Stimulated activated CD4-positive, alpha-beta T cell treated with anti-CD3 and anti-CD28 coated beads, Interleukin-1b, Interleukin-23, amount 100 ng/mL, for 1 hour (primary cell): ENCODE measurements at regions not wholly inside any gene's neighbourhood (a gene's known extent, or its start where the extent isn't known, plus 50 kb on each side); places are given as distances from the start of the nearest gene placed in this dataset.
"Not testable (repeated sequence)": the region's sequence is repeated elsewhere in the genome, so short reads cannot be mapped to it uniquely, and the experiment has no call there.

Experiments
- DNase-seq, 2 donors: peaks; one replicate each; pipeline ENCODE4 v3.0.0-alpha.2; 2020; ENCODE audit warnings: low read depth in 2 of 2

DNA sequence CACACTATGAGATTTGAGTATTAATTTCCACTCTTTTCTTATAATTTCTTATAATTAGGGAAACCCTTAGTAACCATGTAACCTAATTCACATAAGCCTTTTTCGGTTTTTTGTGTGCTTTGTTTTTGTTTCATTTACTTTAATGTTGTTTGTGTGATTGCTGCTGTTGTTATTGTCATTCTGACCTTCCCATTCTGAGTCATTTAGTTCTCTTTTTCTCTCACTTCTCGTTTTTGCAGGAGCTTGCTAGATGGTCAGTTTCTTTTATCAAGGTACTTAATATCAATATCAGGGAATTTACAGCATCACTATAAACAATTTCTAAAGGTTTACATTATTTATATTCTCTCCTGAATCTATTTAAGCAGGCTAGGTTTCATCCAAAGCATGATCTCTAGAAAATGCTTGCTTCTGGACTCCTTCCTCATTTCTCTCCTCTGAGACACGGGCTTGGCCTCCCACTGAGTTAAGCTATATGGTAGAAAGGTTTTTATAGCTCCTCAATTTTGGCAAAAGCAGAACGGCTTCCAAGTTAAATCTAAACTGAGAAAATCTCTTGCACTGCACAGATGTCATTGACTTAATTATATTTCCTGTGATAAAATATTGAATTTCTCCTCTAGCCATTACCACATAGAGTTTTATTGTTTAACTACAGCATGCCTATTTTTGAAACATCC, 534.2 kb downstream of the NSUN3 start:
- no peak for DNase-seq

GRCh38 chr3:94607778-94608177, 544.9 kb downstream of the NSUN3 start:
- no peak for DNase-seq

DNA sequence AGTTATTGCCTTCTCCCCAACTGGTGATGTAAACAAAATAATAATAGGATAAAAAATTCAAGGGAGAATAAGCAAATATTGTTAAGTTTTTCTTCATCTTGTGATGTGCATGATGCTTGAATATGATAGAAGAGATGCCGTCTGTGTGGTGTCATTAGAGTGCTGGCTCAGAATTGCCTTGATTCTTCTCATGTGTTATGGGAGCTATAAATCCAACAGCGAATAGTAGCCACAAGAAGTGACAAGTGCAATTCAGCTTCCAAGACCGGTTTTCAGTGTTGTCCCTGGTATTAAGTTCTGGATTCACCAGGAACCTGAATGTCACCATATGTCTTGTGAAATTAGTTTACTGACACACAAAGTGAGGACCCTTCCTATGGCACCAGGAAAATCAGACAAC, 547.0 kb downstream of the NSUN3 start:
- no peak for DNase-seq

DNA sequence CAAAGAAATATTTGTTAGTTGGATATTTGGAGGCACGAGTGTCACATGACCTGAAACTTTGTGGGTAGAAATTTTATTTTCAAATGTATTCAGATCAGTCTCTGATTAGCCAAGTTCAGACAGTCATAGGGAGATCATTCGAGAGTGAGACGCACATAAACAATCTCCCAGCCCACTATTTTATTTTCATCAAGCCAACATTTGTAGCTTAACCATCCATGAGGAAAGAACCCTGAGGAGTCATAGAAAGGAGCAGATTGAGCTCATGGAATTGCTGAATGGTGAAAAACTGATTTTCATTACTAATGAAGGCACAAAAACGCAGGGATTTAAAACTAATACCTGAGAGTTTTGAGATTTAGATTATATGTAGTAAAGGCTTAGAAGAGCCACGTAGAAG, 548.7 kb downstream of the NSUN3 start:
- DNase-seq = no peak

GRCh38 chr3:94612631-94613030, 549.8 kb downstream of the NSUN3 start:
- no peak for DNase-seq

- DNase-seq = no peak
These were observed 551.3 kb downstream of the NSUN3 start for GRCh38 chr3:94614192-94614591.

DNA sequence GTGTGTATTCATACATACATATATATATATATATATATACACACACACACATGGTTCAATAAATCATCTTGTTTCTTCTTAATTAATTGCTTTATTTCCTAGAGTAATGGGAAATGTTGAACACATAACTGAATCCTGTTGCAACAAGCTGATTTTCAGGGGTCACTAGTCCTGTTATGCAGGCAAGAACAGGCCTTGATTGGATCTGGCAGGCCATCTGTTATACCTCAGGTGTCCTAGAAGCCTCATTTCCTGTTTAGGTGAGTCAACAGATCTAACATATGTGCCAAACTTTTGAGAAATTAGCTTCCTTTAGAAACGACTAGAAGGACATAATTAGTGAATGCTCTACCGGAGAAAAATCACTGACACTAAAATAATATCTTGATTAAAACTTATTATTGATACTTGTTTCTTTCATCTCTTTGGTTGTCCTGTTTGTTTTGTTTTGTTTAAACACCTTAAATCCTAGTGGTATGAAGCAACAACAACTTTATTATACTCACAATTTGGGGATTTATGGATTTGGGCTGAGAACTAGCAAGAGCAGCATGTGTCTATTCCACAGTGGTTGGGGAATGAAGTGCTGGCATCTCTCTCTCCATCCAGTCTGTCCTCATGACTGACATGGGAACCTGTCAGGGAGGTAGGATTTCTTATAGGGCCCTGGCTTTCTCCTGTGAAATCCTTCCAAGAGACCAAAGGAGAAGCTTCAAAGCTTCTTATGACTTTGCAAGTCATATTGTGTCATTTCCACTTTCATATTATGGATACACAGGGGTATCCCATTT, 552.6 kb downstream of the NSUN3 start:
- DNase-seq = no peak

DNA sequence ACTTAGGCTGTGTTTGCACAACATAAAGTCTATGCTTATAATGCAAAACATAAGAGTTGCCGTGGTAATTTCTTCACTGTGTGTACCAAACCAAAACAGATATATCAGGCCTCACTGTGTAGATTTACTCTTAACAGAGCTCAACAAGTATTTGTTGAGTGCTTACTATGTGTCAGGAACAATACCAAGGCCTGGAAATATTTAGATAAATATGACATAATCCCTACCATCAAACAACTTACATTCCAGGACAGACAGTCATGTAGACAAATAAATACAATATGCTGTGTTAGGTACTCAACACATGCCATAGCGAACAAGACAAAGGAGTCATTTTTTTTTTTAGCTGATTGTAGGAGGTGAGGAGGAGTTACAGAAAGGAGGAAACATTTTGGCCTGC, 554.0 kb downstream of the NSUN3 start:
- no peak for DNase-seq

DNA sequence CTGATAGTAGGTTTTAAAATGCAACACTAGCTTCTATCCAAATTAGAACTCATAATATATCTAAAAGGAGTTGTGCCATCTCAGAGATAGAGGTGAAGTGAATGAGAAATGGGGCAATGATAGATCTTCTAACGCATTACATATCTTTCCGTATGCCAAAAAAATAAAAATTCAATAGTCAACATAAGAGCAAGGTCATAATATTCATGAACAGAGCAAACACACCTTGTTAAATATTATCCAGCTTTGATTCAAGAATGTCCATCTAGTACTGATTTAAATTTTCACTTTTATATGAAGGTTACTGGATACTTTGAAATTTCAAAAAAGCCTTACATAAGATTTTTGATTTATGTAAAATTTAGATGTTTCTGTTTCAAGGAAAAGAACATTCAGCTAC, 554.5 kb downstream of the NSUN3 start:
- no peak for DNase-seq

GRCh38 chr3:94619643-94620042, 556.8 kb downstream of the NSUN3 start:
- no peak for DNase-seq

- DNase-seq = no peak
These were observed 563.7 kb downstream of the NSUN3 start for GRCh38 chr3:94626573-94626972.

DNA sequence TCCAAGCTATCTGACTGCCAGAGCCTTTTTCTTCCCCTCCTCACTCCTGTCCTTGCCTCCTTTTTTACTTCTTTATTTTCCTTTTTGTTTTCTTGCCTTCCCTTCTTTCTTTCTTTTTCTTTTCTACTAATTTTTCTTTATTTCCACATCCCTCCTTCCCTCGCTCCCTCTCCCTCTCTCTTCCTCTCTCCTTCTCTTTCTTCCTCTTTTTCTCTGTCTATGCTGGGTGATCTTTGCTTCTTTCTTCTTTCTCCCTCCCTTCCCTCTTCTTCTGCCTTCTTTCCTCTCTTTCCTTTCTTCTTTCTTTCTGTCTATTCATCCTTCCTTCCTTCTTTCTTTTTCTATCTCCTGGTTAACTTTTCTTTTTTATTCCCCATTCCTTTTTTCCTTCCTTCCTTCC, 564.8 kb downstream of the NSUN3 start:
- no peak for DNase-seq

- no peak for DNase-seq
These were observed 580.5 kb downstream of the NSUN3 start for GRCh38 chr3:94643400-94643799.

DNA sequence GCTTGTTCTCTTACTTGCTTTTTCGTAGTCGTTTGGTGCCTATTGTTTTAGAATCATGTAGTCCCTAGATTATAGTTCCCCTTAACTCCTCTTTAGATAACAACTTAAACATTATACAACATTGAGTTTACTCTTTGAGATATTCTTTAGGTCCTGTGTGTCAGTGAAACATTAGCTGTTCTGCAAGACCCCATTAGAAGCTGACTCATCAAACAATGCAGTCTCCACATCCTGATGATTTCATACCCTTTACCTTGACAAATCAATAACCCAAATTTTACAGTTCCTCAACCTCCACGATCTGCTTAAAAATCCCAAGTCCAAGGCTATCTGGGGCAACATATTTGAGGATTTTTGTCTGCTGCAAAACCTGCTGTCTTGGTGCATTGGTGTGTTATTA, 582.9 kb downstream of the NSUN3 start:
- no peak for DNase-seq

- no peak for DNase-seq
These were observed 584.3 kb downstream of the NSUN3 start for GRCh38 chr3:94647131-94647530.

DNA sequence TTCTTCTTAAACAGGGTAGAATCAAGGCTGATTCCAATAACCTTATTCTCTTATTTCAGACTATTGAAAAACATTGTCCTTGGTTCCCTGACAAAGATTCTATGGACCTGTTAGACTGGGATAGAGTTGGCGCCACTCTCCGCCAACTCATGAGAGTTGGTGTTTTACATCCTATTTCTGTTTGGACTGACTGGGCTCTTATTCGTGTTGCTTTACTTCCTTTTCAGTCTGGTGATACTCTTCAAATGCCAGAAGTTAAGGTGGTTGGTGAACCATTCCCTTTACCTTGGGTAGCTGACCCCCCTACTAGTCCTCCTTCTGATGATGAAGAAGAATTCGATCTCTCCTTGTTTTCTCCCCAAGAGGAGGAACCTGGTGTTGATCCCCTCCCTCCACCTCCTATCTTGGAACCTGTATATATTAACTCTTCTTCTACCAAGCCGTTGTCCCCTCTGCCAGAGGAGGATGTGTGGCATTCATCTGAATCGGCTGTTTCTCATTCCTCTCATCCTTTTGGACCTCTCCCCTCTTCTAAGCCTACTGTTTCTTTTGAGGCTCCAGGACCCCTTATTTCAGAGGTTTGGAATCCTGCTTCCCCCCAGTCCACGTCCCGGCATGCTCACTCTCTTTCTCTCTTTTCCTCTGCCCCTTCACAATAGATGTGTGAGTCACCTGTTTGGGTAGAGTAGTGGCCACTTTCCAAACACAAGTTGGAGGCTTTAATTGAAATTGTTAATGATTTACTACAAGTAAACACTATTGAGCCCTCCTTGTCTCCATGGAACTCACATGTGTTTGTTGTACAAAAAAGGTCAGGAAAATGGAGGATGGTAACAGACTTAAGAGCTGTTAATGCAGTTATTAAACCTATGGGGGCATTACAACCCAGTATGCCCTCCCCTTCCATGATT, 585.7 kb downstream of the NSUN3 start:
- DNase-seq = not testable (repeated sequence)

GRCh38 chr3:94654096-94654495, 591.2 kb downstream of the NSUN3 start:
- DNase-seq = no peak

DNA sequence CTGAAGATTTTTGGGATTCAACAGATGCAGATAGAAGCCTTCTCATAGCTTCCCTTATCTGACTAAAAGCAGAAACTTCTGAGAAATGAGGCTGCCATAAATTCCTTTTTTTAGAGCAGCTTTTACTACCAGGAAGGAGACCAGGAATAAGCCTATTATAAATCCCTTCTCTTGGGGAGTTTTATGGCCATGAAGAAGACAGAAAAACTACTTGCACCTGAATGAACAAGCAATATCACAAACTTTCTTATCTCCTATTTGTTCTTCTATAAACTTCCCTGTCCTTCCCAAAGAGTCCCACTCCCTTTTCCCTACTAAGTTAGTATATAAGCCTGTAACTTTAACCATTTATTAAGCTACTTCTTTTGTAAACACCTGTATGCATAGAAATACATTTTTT, 603.1 kb downstream of the NSUN3 start:
- DNase-seq = no peak

DNA sequence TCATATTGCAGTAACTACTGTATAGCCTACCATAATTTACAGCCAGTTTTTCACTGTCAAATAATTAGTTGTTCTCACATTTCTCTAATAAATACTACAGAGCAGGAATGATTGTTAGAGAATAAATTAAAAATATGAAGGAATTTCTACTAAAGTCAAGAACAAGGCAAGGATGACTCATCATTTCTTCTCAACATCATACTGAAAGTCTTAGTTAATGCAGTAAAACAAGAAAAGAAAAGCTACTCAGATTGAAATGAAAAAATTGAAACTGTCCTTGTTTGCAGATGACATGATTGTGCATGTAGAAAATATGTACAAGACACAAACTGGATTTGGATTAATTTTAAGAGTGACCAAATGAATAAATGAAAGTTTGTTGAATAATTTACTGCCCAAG, 608.2 kb downstream of the NSUN3 start:
- no peak for DNase-seq

- DNase-seq = no peak
These were observed 611.0 kb downstream of the NSUN3 start for GRCh38 chr3:94673876-94674275.

GRCh38 chr3:94686208-94686607, 623.3 kb downstream of the NSUN3 start:
- no peak for DNase-seq

DNA sequence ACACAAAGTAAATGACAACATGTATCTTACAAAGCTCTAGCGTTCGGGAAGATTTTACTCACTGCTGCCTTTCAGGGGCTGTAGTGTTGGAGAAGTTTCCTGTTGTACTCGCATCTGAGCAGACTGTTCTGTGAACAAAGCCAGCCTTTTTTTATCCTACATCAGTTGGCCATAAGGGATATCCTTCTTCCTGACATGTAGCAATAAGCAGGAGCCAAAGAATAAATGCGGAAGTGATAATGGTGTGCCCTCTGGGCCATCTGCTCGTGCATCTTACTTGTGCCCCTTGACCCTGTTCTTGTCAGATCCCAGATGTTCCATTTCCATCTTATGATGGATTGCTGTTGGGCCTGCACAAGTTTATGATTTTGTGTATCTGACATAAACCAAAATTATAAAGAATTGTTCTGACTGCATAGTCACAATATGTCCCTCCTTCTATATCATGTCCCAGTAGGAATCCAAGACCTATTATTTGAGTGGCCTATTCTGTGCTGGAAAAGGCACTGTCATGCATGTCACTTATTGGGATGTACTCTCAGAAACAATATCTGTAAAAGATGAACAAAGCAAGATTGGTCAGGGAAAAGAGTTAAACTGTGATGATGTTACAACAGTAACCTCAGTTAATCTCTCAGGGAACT, 631.3 kb downstream of the NSUN3 start:
- no peak for DNase-seq
